VCaP (cell line): ENCODE measurements at regions not wholly inside any gene's neighbourhood (a gene's known extent, or its start where the extent isn't known, plus 50 kb on each side); places are given as distances from the start of the nearest gene placed in this dataset.
A peak's percentile ranks its signal among the peaks of the same experiment; 100 is the strongest.

Source experiments
- H3K27ac ChIP-seq: fragments of 450-650 bp; 2 replicates; pipeline ENCODE4 v1.5.1; 2017
- TF ChIP-seq, protein P1 (sequence below): fragments of 450-650 bp; conservative IDR thresholded peaks from 2 replicates; pipeline ENCODE4 v1.5.1; 2017; ENCODE audit warnings: mild to moderate bottlenecking, moderate library complexity

- no peak overlapping the region for H3K27ac ChIP-seq
- TF ChIP-seq, protein P1, sequence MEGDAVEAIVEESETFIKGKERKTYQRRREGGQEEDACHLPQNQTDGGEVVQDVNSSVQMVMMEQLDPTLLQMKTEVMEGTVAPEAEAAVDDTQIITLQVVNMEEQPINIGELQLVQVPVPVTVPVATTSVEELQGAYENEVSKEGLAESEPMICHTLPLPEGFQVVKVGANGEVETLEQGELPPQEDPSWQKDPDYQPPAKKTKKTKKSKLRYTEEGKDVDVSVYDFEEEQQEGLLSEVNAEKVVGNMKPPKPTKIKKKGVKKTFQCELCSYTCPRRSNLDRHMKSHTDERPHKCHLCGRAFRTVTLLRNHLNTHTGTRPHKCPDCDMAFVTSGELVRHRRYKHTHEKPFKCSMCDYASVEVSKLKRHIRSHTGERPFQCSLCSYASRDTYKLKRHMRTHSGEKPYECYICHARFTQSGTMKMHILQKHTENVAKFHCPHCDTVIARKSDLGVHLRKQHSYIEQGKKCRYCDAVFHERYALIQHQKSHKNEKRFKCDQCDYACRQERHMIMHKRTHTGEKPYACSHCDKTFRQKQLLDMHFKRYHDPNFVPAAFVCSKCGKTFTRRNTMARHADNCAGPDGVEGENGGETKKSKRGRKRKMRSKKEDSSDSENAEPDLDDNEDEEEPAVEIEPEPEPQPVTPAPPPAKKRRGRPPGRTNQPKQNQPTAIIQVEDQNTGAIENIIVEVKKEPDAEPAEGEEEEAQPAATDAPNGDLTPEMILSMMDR, result no peak
Observed at GRCh38 chr1:4971666-4972065, 317.3 kb downstream of the AJAP1 start.

DNA sequence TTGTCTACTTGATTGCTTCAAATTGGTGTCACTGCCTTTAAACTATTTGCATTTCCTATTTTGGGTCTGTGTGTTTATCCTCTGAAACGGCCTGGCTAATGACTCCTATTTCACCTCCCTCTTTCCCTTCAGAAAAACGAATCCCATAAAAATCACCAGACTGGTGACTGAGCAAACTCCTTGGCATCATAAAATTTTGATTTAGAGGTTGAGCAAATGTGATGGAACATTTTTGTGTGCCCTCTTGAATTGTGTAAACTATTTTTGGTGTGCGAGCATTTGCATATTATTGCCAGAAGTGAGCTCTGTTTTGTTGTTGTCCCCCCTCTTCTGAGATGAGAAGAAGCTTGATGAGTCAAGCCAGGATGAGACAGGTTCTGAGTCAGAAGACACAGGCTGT lies 316.1 kb downstream of the AJAP1 start:
- TF ChIP-seq, protein P1, result no peak
- peak overlapping the region; percentile 38 for H3K27ac ChIP-seq

GRCh38 chr1:4969556-4970129 lies 315.2 kb downstream of the AJAP1 start:
- TF ChIP-seq, protein P1, result no peak
- H3K27ac ChIP-seq, result peak overlapping the region; percentile 38

DNA sequence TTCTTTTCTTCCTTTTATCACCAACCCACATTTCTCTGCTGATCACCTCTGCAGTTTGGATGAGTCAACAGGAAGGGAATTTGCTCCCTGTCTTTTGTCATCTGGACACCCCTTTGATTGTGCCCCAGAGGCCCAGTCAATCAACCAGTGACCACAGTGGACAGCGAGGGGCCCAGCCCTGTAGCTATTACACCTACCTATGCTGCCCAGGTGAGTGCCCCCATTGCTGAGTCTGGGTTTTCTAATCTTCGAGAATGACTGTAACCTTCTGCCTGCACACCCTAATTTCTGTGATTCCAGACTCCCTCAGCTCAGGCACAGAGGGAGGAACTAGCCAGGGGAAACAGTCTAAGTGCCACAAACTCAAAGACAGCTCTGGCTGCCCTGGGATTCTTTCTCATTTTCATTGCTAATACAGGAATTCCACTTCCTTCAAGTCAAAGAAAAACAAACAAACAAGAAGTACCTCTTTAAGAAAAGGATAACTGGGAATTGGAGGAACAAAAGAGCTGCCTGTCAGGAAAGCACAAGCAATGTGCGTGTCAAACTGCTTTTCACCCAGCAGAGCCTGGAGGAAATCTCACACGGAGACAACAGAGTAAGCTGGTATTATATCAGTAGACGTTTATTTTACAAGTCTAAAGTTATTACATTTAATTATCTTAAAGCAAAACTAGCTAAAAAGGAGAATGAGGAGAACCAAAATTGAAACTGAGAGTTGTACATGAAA lies 311.1 kb downstream of the AJAP1 start:
- TF ChIP-seq, protein P1, result no peak
- H3K27ac ChIP-seq, result no peak overlapping the region

- TF ChIP-seq, protein P1, result no peak
- H3K27ac ChIP-seq, result no peak overlapping the region
Observed at GRCh38 chr1:4964634-4965345, 310.4 kb downstream of the AJAP1 start.

DNA sequence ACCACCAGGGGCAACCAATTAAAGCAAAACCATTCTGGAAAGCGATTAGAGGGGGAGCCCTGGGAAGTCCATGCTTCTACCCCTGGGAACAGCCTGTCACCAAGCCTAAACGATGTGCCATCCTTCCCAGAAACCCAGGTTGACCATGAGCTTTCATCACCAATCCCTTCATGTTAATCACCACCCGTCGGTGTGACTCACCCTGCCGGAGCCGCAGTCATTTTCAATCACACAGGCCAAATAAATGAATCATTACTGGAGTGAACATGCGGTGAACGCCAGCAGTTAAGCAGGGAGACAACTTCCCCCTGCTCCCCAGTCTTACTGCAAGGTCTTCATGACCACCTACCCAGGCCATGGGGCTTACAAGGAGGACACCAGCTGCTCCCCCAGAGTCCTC lies 308.8 kb downstream of the AJAP1 start:
- TF ChIP-seq, protein P1, result no peak

DNA sequence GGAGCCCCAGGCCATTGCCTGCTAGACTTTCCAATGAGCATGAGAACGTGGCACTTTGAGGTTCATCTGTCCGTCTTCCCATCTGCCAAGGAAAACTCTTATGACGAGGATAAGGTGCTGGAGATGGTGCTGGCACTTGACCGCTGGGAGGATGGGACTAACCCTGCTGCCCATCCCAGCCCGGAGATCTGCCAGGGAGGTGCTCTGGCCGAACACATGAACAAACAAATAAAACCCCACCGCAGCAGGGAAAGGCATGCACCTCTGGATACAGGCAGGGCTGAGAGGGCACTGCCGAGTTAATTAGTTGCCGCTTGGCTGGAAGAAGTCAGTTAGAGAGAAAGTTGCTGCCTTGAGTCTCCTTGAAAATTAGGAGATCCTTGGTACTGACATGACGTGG lies 308.4 kb downstream of the AJAP1 start:
- H3K27ac ChIP-seq, result no peak overlapping the region
- TF ChIP-seq, protein P1, result no peak

More for the DNA sequence above, 308.8 kb downstream of the AJAP1 start:
- no peak overlapping the region for H3K27ac ChIP-seq
